Dendritic cell treated with granulocyte-macrophage colony-stimulating factor and Interleukin-4, amounts not matched to agents 40 ng/mL and 50 ng/mL, for 4 days (primary cell): ENCODE measurements at regions not wholly inside any gene's neighbourhood (a gene's known extent, or its start where the extent isn't known, plus 50 kb on each side); places are given as distances from the start of the nearest gene placed in this dataset.
"Not testable (repeated sequence)": the region's sequence is repeated elsewhere in the genome, so short reads cannot be mapped to it uniquely, and the experiment has no call there.

Source experiments
- H3K27ac Mint-ChIP-seq: one replicate; pipeline ENCODE4 v1.8.0; 2022; ENCODE audit warnings: mild to moderate bottlenecking, mixed read lengths
- H3K27me3 Mint-ChIP-seq: one replicate; pipeline ENCODE4 v1.8.0; 2022; ENCODE audit warnings: mild to moderate bottlenecking, mixed read lengths
- H3K36me3 Mint-ChIP-seq: one replicate; pipeline ENCODE4 v1.8.0; 2022; ENCODE audit warnings: low read depth, mixed read lengths
- H3K4me1 Mint-ChIP-seq: one replicate; pipeline ENCODE4 v1.8.0; 2022; ENCODE audit warnings: low read depth, mixed read lengths
- H3K4me3 Mint-ChIP-seq: one replicate; pipeline ENCODE4 v1.8.0; 2022; ENCODE audit warnings: mild to moderate bottlenecking, moderate library complexity, mixed read lengths
- H3K9me3 Mint-ChIP-seq: one replicate; pipeline ENCODE4 v1.8.0; 2022; ENCODE audit warnings: mixed read lengths
- intact Hi-C: fragments of 100-400 bp; cut with micrococcal nuclease; formaldehyde crosslinking; loops from one replicate; pipeline ENCODE4 v1.15.0; 2022

DNA sequence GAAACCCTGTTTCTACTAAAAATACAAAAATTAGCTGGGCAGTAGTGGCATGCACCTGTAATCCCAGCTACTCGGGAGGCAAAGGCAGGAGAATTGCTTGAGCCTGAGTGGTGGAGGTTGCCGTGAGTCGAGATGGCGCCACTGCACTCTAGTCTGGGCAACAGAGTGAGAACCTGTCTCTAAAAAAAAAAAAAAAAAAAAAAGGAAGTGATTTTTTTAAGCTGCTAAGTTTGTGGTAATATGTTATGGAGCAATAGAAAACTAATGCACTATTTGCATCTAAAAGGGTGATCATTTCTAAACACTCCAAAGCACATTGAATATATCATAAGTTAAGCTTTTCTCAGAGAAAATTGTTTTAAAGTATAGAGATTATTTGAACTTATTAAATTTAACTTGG is 244.8 kb upstream of the SPAG17 start:
- intact Hi-C loops = no loop called here
- no peaks in the 10 kb centered on the region for H3K27me3 Mint-ChIP-seq
- H3K27ac Mint-ChIP-seq = no peak overlapping the region
- H3K4me3 Mint-ChIP-seq = no peak overlapping the region
- H3K4me1 Mint-ChIP-seq = no peaks in the 10 kb centered on the region
- H3K9me3 Mint-ChIP-seq = peaks cover 24% of the 10 kb centered on the region
- no peaks in the 10 kb centered on the region for H3K36me3 Mint-ChIP-seq

GRCh38 chr1:118421868-118422350 is 236.9 kb upstream of the SPAG17 start:
- intact Hi-C loops = no loop called here
- Mint-ChIP-seq H3K4me3 (no peak overlapping the region), H3K27ac (no peak overlapping the region), H3K9me3 (no peaks in the 10 kb centered on the region), H3K36me3 (no peaks in the 10 kb centered on the region), H3K4me1 (no peaks in the 10 kb centered on the region), H3K27me3 (no peaks in the 10 kb centered on the region)

DNA sequence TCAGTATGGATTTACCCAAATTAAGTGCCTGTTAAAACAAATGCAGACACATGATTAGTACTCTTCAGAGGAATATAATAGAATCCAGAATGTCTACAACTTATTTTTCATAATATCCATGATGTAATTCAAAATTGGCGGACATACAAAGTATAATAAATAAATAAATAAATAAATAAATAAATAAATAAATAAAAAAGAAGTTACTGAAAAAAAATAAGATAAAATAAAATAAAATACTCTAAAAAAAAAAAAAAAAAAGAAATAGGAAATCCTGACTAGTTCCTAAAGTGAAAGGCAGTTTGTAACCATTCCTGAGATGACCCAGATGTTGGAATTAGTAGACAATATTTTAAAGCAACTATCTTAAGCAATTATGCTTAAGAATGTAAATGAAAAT is 219.0 kb upstream of the SPAG17 start:
- Mint-ChIP-seq H3K27ac (no peak overlapping the region), H3K4me3 (no peak overlapping the region), H3K36me3 (no peaks in the 10 kb centered on the region), H3K4me1 (no peaks in the 10 kb centered on the region), H3K9me3 (peaks cover 35% of the 10 kb centered on the region), H3K27me3 (no peaks in the 10 kb centered on the region)
- intact Hi-C loops = no loop called here

- H3K27ac Mint-ChIP-seq = no peak overlapping the region
- no peaks in the 10 kb centered on the region for H3K4me1 Mint-ChIP-seq
- intact Hi-C loops = no loop called here
- no peaks in the 10 kb centered on the region for H3K27me3 Mint-ChIP-seq
- H3K36me3 Mint-ChIP-seq = no peaks in the 10 kb centered on the region
- no peak overlapping the region for H3K4me3 Mint-ChIP-seq
- H3K9me3 Mint-ChIP-seq = peaks cover 14% of the 10 kb centered on the region
These were observed 212.4 kb upstream of the SPAG17 start for GRCh38 chr1:118397496-118397859.

GRCh38 chr1:118396829-118397495 is 211.9 kb upstream of the SPAG17 start:
- no peaks in the 10 kb centered on the region for H3K36me3 Mint-ChIP-seq
- H3K27me3 Mint-ChIP-seq = no peaks in the 10 kb centered on the region
- H3K4me1 Mint-ChIP-seq = no peaks in the 10 kb centered on the region
- H3K4me3 Mint-ChIP-seq = no peak overlapping the region
- peaks cover 14% of the 10 kb centered on the region for H3K9me3 Mint-ChIP-seq
- intact Hi-C loops = no loop called here
- H3K27ac Mint-ChIP-seq = no peak overlapping the region

GRCh38 chr1:118396279-118396678 is 211.3 kb upstream of the SPAG17 start:
- no peaks in the 10 kb centered on the region for H3K4me1 Mint-ChIP-seq
- H3K4me3 Mint-ChIP-seq = no peak overlapping the region
- no peak overlapping the region for H3K27ac Mint-ChIP-seq
- intact Hi-C loops = no loop called here
- H3K27me3 Mint-ChIP-seq = no peaks in the 10 kb centered on the region
- no peaks in the 10 kb centered on the region for H3K36me3 Mint-ChIP-seq
- H3K9me3 Mint-ChIP-seq = peaks cover 14% of the 10 kb centered on the region

DNA sequence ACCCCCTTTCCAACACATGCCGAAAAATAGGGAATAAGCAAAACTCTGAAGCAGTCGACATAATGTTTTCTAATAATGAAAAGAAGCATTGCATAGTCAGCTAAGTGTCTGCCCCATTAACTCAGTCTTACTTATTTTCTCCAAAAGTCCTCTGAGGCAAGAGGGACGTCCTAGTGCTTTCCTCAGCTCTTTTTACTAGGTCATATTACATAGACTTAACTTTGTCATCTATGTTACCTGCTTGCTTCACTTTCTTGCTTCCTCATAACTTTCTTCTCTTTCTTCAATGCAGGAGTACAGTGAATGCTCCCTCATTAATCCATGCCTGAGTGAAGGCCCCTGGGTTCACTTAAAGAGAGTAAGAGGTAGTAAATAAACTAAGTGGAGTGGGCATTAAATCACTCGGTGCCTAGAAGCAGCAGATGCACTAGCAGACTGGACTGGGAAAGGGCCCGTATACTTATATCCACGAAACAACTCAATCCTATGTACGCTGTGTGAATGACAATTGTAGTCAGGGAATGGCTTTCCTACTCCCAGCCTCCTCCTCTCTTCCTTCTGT is 210.5 kb upstream of the SPAG17 start:
- intact Hi-C loops = no loop called here
- H3K27me3 Mint-ChIP-seq = no peaks in the 10 kb centered on the region
- no peak overlapping the region for H3K27ac Mint-ChIP-seq
- H3K9me3 Mint-ChIP-seq = peaks cover 14% of the 10 kb centered on the region
- H3K4me3 Mint-ChIP-seq = no peak overlapping the region
- no peaks in the 10 kb centered on the region for H3K36me3 Mint-ChIP-seq
- no peaks in the 10 kb centered on the region for H3K4me1 Mint-ChIP-seq

DNA sequence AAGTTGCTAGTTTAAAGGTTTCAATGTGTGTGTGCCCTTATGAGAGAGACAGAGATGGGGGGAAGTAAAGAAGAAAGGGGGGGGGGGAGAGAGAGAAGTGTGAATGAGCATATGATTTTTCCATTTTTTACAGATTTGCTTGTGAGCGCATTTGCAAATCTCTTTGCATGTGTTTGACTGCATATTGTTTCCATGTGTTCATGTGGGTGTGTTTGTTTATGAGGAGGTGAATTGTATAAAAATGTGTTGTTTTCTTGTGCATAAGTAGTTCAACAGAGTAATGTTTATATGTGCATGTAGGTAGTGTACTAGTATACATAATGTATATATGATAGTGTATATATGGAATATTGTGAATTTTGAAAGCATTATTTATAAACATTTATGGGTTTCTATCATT is 205.9 kb upstream of the SPAG17 start:
- Mint-ChIP-seq H3K27me3 (no peaks in the 10 kb centered on the region), H3K27ac (no peak overlapping the region), H3K36me3 (no peaks in the 10 kb centered on the region), H3K9me3 (peaks cover 8% of the 10 kb centered on the region), H3K4me1 (no peaks in the 10 kb centered on the region), H3K4me3 (no peak overlapping the region)
- intact Hi-C loops = no loop called here

DNA sequence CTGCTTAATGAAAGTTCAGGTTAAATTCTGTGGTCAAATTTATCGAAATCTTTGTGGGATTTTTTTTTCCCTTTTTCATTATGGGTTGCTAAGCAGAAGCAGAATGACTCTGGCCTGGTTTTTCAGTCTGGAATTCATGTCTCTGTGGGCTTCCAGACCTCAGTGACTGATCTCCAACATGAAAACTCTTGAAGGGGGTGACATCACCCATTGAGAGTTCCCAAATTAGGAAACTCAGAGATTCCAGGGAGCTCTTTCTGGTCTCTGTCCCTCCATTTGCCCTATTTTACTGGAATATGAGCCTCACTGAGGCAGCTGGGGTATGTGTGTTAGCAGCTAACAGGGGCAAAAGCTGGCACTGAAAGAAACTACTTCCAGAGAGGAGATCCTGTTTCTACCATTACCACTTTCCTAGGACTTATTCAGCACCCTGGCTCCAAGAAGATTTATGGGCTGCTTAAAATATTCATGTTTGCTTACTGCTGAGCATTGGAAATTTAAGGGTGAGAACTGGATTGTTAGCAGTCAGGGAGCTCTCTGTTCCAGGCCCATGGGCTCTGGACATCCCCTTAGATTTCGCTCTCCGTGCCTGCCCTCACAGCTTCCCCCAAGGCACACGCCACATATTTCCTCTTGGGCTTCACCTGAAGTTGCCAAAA is 203.4 kb upstream of the SPAG17 start:
- Mint-ChIP-seq H3K36me3 (no peaks in the 10 kb centered on the region), H3K4me1 (no peaks in the 10 kb centered on the region), H3K27me3 (no peaks in the 10 kb centered on the region), H3K27ac (no peak overlapping the region), H3K4me3 (no peak overlapping the region), H3K9me3 (peaks cover 6% of the 10 kb centered on the region)
- intact Hi-C loops = no loop called here

DNA sequence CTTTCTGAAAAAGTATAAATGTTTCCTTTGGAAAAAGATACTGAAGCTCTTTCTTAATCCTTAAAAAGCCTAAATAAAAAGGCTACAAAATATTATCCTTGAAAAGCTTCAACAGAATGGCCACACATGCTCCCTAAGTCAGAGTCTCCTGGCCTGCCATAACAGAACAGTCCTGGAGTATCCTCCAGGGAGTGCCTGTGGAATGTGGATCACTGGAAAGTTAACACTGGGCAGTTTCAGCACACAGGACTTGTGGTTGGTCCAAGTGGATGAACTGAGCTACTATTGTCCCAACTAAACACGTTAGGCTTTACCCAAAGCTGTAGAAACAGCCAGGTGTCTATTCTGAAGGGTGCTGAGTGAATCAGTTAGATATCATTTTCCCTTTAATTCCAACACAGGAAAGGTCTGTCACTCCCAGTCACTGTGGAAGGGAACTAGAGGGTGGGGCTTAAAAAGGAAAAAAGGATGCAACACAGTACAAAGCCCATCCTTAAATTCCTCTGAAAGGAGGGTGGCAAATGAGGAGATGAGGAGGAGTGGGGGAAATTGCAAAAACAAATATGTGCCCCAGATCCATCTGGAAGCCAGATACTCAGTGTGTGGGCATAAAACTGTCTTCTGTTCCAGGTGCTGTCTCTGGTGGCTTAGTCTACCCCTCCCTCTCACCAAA is 196.3 kb upstream of the SPAG17 start:
- no peaks in the 10 kb centered on the region for H3K36me3 Mint-ChIP-seq
- no peaks in the 10 kb centered on the region for H3K27me3 Mint-ChIP-seq
- intact Hi-C loops = no loop called here
- H3K9me3 Mint-ChIP-seq = peaks cover 34% of the 10 kb centered on the region
- H3K27ac Mint-ChIP-seq = no peak overlapping the region
- H3K4me1 Mint-ChIP-seq = no peaks in the 10 kb centered on the region
- H3K4me3 Mint-ChIP-seq = no peak overlapping the region

DNA sequence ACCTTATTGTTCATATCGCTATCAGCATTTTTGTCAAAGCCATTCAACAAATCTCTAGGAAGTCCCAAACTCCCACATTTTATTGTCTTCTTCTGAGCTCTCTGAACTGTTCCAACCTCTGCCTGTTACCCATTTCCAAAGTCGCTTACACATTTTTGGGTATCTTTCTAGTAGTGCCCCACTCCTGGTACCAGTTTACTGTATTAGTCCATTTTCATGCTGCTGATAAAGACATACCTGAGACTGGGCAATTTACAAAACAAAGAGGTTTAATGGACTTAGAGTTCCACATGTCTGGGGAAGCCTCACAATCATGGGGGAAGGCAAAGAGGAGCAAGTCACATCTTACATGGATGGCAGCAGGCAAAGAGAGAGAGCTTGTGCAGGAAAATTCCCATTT is 192.2 kb upstream of the SPAG17 start:
- H3K27me3 Mint-ChIP-seq, H3K4me1 Mint-ChIP-seq, H3K36me3 Mint-ChIP-seq, H3K4me3 Mint-ChIP-seq, H3K27ac Mint-ChIP-seq, intact Hi-C loops: not testable (repeated sequence)
- H3K9me3 Mint-ChIP-seq = peaks cover 65% of the 10 kb centered on the region

- peaks cover 94% of the 10 kb centered on the region for H3K9me3 Mint-ChIP-seq
- H3K27ac Mint-ChIP-seq = no peak overlapping the region
- no peaks in the 10 kb centered on the region for H3K4me1 Mint-ChIP-seq
- intact Hi-C loops = no loop called here
- H3K27me3 Mint-ChIP-seq = no peaks in the 10 kb centered on the region
- no peaks in the 10 kb centered on the region for H3K36me3 Mint-ChIP-seq
- no peak overlapping the region for H3K4me3 Mint-ChIP-seq
These were observed 186.6 kb upstream of the SPAG17 start for GRCh38 chr1:118371612-118372011.

- no peak overlapping the region for H3K4me3 Mint-ChIP-seq
- no peaks in the 10 kb centered on the region for H3K4me1 Mint-ChIP-seq
- H3K27me3 Mint-ChIP-seq = no peaks in the 10 kb centered on the region
- H3K27ac Mint-ChIP-seq = no peak overlapping the region
- H3K9me3 Mint-ChIP-seq = peaks cover 94% of the 10 kb centered on the region
- no peaks in the 10 kb centered on the region for H3K36me3 Mint-ChIP-seq
- intact Hi-C loops = no loop called here
These were observed 185.8 kb upstream of the SPAG17 start for GRCh38 chr1:118370861-118371260.

DNA sequence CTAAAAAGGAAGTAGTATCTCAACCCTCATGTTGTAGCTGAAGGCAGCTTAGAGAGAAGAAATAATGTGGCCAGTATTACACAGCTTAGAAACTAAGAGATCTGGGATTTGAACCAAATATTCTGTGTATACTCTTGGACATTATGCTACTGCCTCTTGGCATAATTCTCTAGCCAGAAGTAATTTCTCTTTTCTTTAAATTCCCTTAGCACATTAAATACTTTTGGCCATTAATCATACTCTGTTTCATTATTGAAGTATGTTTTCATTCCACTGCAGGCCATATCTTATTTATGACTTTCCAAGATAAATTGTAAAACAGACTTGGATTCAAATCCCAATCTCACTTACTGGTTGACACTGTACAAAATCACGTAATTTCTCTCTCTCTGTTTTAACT is 181.3 kb upstream of the SPAG17 start:
- no peaks in the 10 kb centered on the region for H3K27me3 Mint-ChIP-seq
- H3K9me3 Mint-ChIP-seq = peaks cover 83% of the 10 kb centered on the region
- H3K4me3 Mint-ChIP-seq = no peak overlapping the region
- no peak overlapping the region for H3K27ac Mint-ChIP-seq
- no peaks in the 10 kb centered on the region for H3K4me1 Mint-ChIP-seq
- intact Hi-C loops = no loop called here
- H3K36me3 Mint-ChIP-seq = no peaks in the 10 kb centered on the region
